SK-N-SH treated with all-trans-retinoic acid at 6 μM for 48 hours (cell line): ENCODE measurements at regions not wholly inside any gene's neighbourhood (a gene's known extent, or its start where the extent isn't known, plus 50 kb on each side); places are given as distances from the start of the nearest gene placed in this dataset.

Experiments used
- ARNTL ChIP-seq: fragments of 450-650 bp; formaldehyde crosslinking; IDR thresholded peaks from 2 replicates; pipeline ENCODE4 v1.5.0; 2020; ENCODE audit warnings: low read depth, mild to moderate bottlenecking, moderate library complexity, borderline replicate concordance
- CREB5 ChIP-seq: fragments of 250-450 bp; sonication (Bioruptor Pico); IDR thresholded peaks from 2 replicates; pipeline ENCODE4 v1.5.1; 2020; ENCODE audit warnings: low read depth, mild to moderate bottlenecking, moderate library complexity
- CSRNP3 ChIP-seq: fragments of 250-450 bp; sonication (Bioruptor Pico); IDR thresholded peaks from 2 replicates; pipeline ENCODE4 v1.5.1; 2021; ENCODE audit warnings: mild to moderate bottlenecking, moderate library complexity
- ESRRG ChIP-seq: fragments of 250-450 bp; sonication (Bioruptor Pico); IDR thresholded peaks from 2 replicates; pipeline ENCODE4 v1.6.1; 2021; ENCODE audit warnings: mild to moderate bottlenecking
- GLIS3 ChIP-seq: fragments of 250-450 bp; sonication (Bioruptor Pico); IDR thresholded peaks from 2 replicates; pipeline ENCODE4 v1.5.0; 2020; ENCODE audit warnings: mild to moderate bottlenecking, moderate library complexity
- PATZ1 ChIP-seq: fragments of 250-450 bp; sonication (Bioruptor Pico); IDR thresholded peaks from 2 replicates; pipeline ENCODE4 v1.8.0; 2020; ENCODE audit warnings: mild to moderate bottlenecking, moderate library complexity, borderline replicate concordance
- RARB ChIP-seq: fragments of 250-450 bp; sonication (Bioruptor Pico); IDR thresholded peaks from 2 replicates; pipeline ENCODE4 v1.8.0; 2021; ENCODE audit warnings: mild to moderate bottlenecking, moderate library complexity
- TOX ChIP-seq: fragments of 250-450 bp; sonication (Bioruptor Pico); IDR thresholded peaks from 2 replicates; pipeline ENCODE4 v1.8.0; 2021; ENCODE audit warnings: mild to moderate bottlenecking, moderate library complexity, borderline replicate concordance
- ZFP3 ChIP-seq: fragments of 250-450 bp; sonication (Bioruptor Pico); IDR thresholded peaks from 2 replicates; pipeline ENCODE4 v1.5.0; 2020; ENCODE audit warnings: mild to moderate bottlenecking, moderate library complexity
- ZNF565 ChIP-seq: fragments of 450-650 bp; formaldehyde crosslinking; conservative IDR thresholded peaks from 2 replicates; pipeline ENCODE4 v1.5.0; 2020; ENCODE audit warnings: low read depth, mild to moderate bottlenecking, moderate library complexity

- TF ChIP-seq CSRNP3 (CRISPR knock-in tag) (no peak), PATZ1 (CRISPR knock-in tag) (no peak), RARB (no peak), TOX (CRISPR knock-in tag) (no peak), CREB5 (CRISPR knock-in tag) (no peak), ESRRG (CRISPR knock-in tag) (no peak), ZFP3 (CRISPR knock-in tag) (no peak), ZNF565 (CRISPR knock-in tag) (no peak), ARNTL (CRISPR knock-in tag) (no peak), GLIS3 (CRISPR knock-in tag) (no peak)
These were observed 1486.2 kb upstream of the SEL1L start for GRCh38 chr14:83019744-83020414.
